HG02678 (cell line): ENCODE measurements at regions not wholly inside any gene's neighbourhood (a gene's known extent, or its start where the extent isn't known, plus 50 kb on each side); places are given as distances from the start of the nearest gene placed in this dataset.
"Not testable (repeated sequence)": the region's sequence is repeated elsewhere in the genome, so short reads cannot be mapped to it uniquely, and the experiment has no call there.

Experiments used
- ATAC-seq: cut with Tn5 transposase; IDR thresholded peaks from one replicate; pipeline ENCODE4 v1.9.1; 2021; ENCODE audit warnings: mild to moderate bottlenecking, moderate library complexity; ENCODE audit not compliant: unreplicated experiment

GRCh38 chr12:75710361-75711069, 199.1 kb upstream of the KRR1 start:
- ATAC-seq: no peak

- no peak for ATAC-seq
Measured at GRCh38 chr12:75709503-75709902, 198.1 kb upstream of the KRR1 start.

GRCh38 chr12:75708802-75709201, 197.4 kb upstream of the KRR1 start:
- no peak for ATAC-seq

GRCh38 chr12:75707983-75708382, 196.6 kb upstream of the KRR1 start:
- no peak for ATAC-seq

- no peak for ATAC-seq
Measured at GRCh38 chr12:75706786-75707605, 195.6 kb upstream of the KRR1 start.

- ATAC-seq: no peak
Measured at GRCh38 chr12:75705749-75706711, 194.6 kb upstream of the KRR1 start.

GRCh38 chr12:75704664-75705063, 193.3 kb upstream of the KRR1 start:
- ATAC-seq: no peak

- no peak for ATAC-seq
Measured at GRCh38 chr12:75704208-75704607, 192.8 kb upstream of the KRR1 start.

GRCh38 chr12:75703131-75703530, 191.7 kb upstream of the KRR1 start:
- ATAC-seq: no peak

- ATAC-seq: no peak
Measured at GRCh38 chr12:75702477-75703093, 191.2 kb upstream of the KRR1 start.

- no peak for ATAC-seq
Measured at GRCh38 chr12:75701859-75702258, 190.4 kb upstream of the KRR1 start.

GRCh38 chr12:75699728-75700496, 188.5 kb upstream of the KRR1 start:
- ATAC-seq: no peak

GRCh38 chr12:75699251-75699650, 187.8 kb upstream of the KRR1 start:
- ATAC-seq: no peak

- ATAC-seq: no peak
Measured at GRCh38 chr12:75698052-75698451, 186.6 kb upstream of the KRR1 start.

- ATAC-seq: no peak
Measured at GRCh38 chr12:75695926-75696325, 184.5 kb upstream of the KRR1 start.

GRCh38 chr12:75694534-75695268, 183.3 kb upstream of the KRR1 start:
- no peak for ATAC-seq

- ATAC-seq: no peak
Measured at GRCh38 chr12:75692876-75693275, 181.5 kb upstream of the KRR1 start.

- no peak for ATAC-seq
Measured at GRCh38 chr12:75690296-75690955, 179.0 kb upstream of the KRR1 start.

- not testable (repeated sequence) for ATAC-seq
Measured at GRCh38 chr12:75686233-75686632, 174.8 kb upstream of the KRR1 start.
